Uterus (tissue), 3 donors: ENCODE measurements at regions not wholly inside any gene's neighbourhood (a gene's known extent, or its start where the extent isn't known, plus 50 kb on each side); places are given as distances from the start of the nearest gene placed in this dataset.

Experiments used
- DNase-seq, 2 donors: peaks; one replicate each; pipeline ENCODE4 v3.0.0-alpha.2; 2019 to 2020
- H3K27ac ChIP-seq, 2 donors: fragments of 200-600 bp; sonication (generic); 1 replicate in 1 of 2; 2 replicates in 1 of 2; pipeline ENCODE4 v1.5.1; 2016 to 2018
- H3K27me3 ChIP-seq, 2 donors: fragments of 200-600 bp; sonication (generic); one replicate each; pipeline ENCODE4 v1.5.1; 2018 to 2019; ENCODE audit warnings: control low read depth in 1 of 2
- H3K36me3 ChIP-seq, 2 donors: fragments of 200-600 bp; sonication (generic); one replicate each; pipeline ENCODE4 v1.5.1; 2019; ENCODE audit warnings: control low read depth in 1 of 2
- H3K4me1 ChIP-seq, 2 donors: fragments of 200-600 bp; sonication (generic); one replicate each; pipeline ENCODE4 v1.5.1; 2018 to 2019; ENCODE audit warnings: control low read depth in 1 of 2
- H3K4me3 ChIP-seq, 2 donors: fragments of 200-600 bp; sonication (generic); 1 replicate in 1 of 2; 2 replicates in 1 of 2; pipeline ENCODE4 v1.5.1; 2018 to 2019; ENCODE audit warnings: mild to moderate bottlenecking in 1 of 2
- H3K9me3 ChIP-seq, 2 donors: fragments of 200-600 bp; sonication (generic); one replicate each; pipeline ENCODE4 v1.5.1; 2019; ENCODE audit warnings: control low read depth in 1 of 2
- CTCF ChIP-seq, 4 experiments: fragments of 200-600 bp in 2 of 4; fragments of 450-650 bp in 2 of 4; sonication (generic) in 2 of 4; IDR thresholded peaks; one replicate each; pipeline ENCODE4 v1.5.1; 2016 to 2019; ENCODE audit warnings: antibody characterized with exemption in 4 of 4, mild to moderate bottlenecking in 2 of 4, moderate library complexity in 1 of 4
- POLR2A ChIP-seq, 2 donors: fragments of 450-650 bp; IDR thresholded peaks; one replicate each; pipeline ENCODE4 v1.6.1; 2016; ENCODE audit warnings: antibody characterized with exemption in 2 of 2, mild to moderate bottlenecking in 1 of 2, moderate library complexity in 1 of 2
- intact Hi-C: fragments of 100-400 bp; cut with DNase I; formaldehyde crosslinking; loops from one replicate; pipeline ENCODE4 v1.15.1; 2023; ENCODE audit warnings: low total_unique reads
- donor health status: DM: yes; HTN: yes; CAD: no.

- Histone ChIP-seq H3K4me1 (no peaks in the 10 kb centered on the region), H3K36me3 (no peaks in the 10 kb centered on the region), H3K27ac (no peak overlapping the region), H3K9me3 (no peaks in the 10 kb centered on the region), H3K4me3 (no peak overlapping the region), H3K27me3 (no peaks in the 10 kb centered on the region)
- intact Hi-C loops = no loop called here
- DNase-seq = no peak
- TF ChIP-seq CTCF (IDR thresholded peaks at IDR 0.05) (no peak), POLR2A (IDR thresholded peaks at IDR 0.05) (no peak)
Measured at GRCh38 chr4:104716584-104716983, 221.9 kb upstream of the CXXC4 start.

- intact Hi-C loops = no loop called here
- Histone ChIP-seq H3K27ac (no peak overlapping the region), H3K36me3 (no peaks in the 10 kb centered on the region), H3K27me3 (no peaks in the 10 kb centered on the region), H3K4me1 (no peaks in the 10 kb centered on the region), H3K9me3 (no peaks in the 10 kb centered on the region), H3K4me3 (no peak overlapping the region)
- no peak for DNase-seq
- no peak for TF ChIP-seq POLR2A (IDR thresholded peaks at IDR 0.05)
- no peak for TF ChIP-seq CTCF (IDR thresholded peaks at IDR 0.05)
Measured at GRCh38 chr4:104719539-104720230, 225.0 kb upstream of the CXXC4 start.

DNA sequence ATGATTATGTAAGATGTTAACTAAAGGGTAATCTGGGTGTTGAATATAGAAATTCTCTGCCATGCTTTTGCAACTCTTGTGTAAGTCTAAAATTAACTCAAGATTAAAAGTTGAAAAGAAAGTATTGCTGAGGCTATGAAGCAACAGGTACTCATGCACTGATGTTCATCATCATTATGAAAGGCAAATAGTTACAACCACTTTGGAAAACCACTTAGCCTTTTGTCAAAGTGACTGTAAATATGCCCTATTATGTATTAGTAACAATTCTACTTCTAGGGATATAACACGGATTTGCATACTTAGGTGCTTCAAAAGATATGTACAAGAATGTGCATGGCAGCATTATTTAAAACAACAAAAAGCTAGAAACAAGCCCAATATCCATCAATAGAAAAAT lies 227.8 kb upstream of the CXXC4 start:
- Histone ChIP-seq H3K27ac (no peak overlapping the region), H3K27me3 (no peaks in the 10 kb centered on the region), H3K4me3 (no peak overlapping the region), H3K4me1 (no peaks in the 10 kb centered on the region), H3K36me3 (no peaks in the 10 kb centered on the region), H3K9me3 (no peaks in the 10 kb centered on the region)
- TF ChIP-seq POLR2A (IDR thresholded peaks at IDR 0.05) = no peak
- TF ChIP-seq CTCF (IDR thresholded peaks at IDR 0.05) = no peak
- DNase-seq = no peak
- intact Hi-C loops = no loop called here

DNA sequence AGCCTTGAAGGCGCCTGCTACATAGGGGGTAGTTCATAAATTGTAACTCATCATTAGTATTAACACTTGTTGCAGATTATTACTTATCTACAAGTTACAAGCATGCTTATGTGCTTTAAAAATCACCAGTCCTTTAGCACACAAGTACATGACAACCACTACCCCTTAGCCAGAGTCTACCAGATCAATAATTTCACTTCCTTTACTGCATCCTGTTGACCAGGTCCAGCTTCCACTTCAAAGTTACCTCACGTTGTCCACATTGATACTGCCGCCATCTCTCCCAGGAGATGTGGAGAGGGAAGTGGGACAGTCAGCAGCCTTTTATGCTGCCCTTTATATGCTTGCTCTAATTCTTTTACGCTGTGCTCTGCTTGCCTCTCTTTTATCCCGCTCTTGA lies 231.3 kb upstream of the CXXC4 start:
- no peak for DNase-seq
- intact Hi-C loops = no loop called here
- H3K27me3 ChIP-seq = no peaks in the 10 kb centered on the region
- no peaks in the 10 kb centered on the region for H3K9me3 ChIP-seq
- H3K4me3 ChIP-seq = no peak overlapping the region
- TF ChIP-seq POLR2A (IDR thresholded peaks at IDR 0.05) (no peak), CTCF (IDR thresholded peaks at IDR 0.05) (no peak)
- H3K4me1 ChIP-seq = no peaks in the 10 kb centered on the region
- no peak overlapping the region for H3K27ac ChIP-seq
- no peaks in the 10 kb centered on the region for H3K36me3 ChIP-seq

DNA sequence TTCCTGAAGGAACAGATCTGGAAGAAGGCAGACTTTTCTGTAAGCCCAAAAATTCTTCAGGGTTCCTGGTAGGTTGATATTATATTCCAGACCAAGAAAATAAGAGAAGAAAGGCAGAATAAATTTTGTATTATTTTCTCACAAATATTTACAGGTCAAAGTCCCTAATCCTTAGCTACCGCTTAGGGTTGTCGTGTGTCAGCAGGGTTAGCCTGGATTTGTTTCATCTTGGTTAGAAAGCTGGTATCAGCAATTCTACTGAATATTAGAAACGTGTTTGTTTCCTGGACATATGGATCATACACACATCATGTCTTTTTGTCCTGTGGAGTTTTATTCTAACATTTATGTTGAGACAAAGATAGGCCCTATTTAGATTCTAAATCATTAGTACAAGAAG lies 232.9 kb upstream of the CXXC4 start:
- H3K9me3 ChIP-seq = no peaks in the 10 kb centered on the region
- no peak overlapping the region for H3K4me3 ChIP-seq
- intact Hi-C loops = no loop called here
- no peaks in the 10 kb centered on the region for H3K4me1 ChIP-seq
- no peak overlapping the region for H3K27ac ChIP-seq
- no peaks in the 10 kb centered on the region for H3K36me3 ChIP-seq
- DNase-seq = no peak
- H3K27me3 ChIP-seq = no peaks in the 10 kb centered on the region
- TF ChIP-seq POLR2A (IDR thresholded peaks at IDR 0.05) (no peak), CTCF (IDR thresholded peaks at IDR 0.05) (no peak)
